Tibial nerve (tissue), 4 donors: ENCODE measurements at regions not wholly inside any gene's neighbourhood (a gene's known extent, or its start where the extent isn't known, plus 50 kb on each side); places are given as distances from the start of the nearest gene placed in this dataset.

Source experiments
- DNase-seq, 2 donors: peaks; one replicate each; pipeline ENCODE4 v3.0.0-alpha.2; 2019; ENCODE audit warnings: low spot score in 2 of 2
- H3K27ac ChIP-seq, 4 donors: fragments of 200-600 bp; sonication (generic) in 3 of 4; one replicate each; pipeline ENCODE4 v1.5.1; 2017 to 2019; ENCODE audit warnings: mild to moderate bottlenecking in 1 of 4
- H3K27me3 ChIP-seq, 2 donors: fragments of 200-600 bp; sonication (generic) in 1 of 2; one replicate each; pipeline versions ENCODE4 v1.5.1 to v1.6.0; 2017 to 2019
- H3K36me3 ChIP-seq, 3 donors: fragments of 200-600 bp; sonication (generic); one replicate each; pipeline ENCODE4 v1.5.1; 2018 to 2019
- H3K4me1 ChIP-seq, 4 donors: fragments of 200-600 bp; sonication (generic) in 3 of 4; one replicate each; pipeline ENCODE4 v1.5.1; 2017 to 2019
- H3K4me3 ChIP-seq, 4 donors: fragments of 200-600 bp; sonication (generic) in 3 of 4; one replicate each; pipeline ENCODE4 v1.5.1; 2017 to 2019; ENCODE audit warnings: mild to moderate bottlenecking in 1 of 4, moderate library complexity in 1 of 4
- H3K9me3 ChIP-seq, 4 donors: fragments of 200-600 bp; sonication (generic) in 3 of 4; one replicate each; pipeline ENCODE4 v1.5.1; 2017 to 2019
- CTCF ChIP-seq, 5 experiments: fragments of 200-600 bp in 3 of 5; fragments of 450-650 bp in 2 of 5; sonication (generic) in 3 of 5; IDR thresholded peaks; one replicate each; pipeline ENCODE4 v1.5.1; 2016 to 2019; ENCODE audit warnings: antibody characterized with exemption in 5 of 5, mild to moderate bottlenecking in 3 of 5, moderate library complexity in 2 of 5
- EP300 ChIP-seq, 2 donors: sonication (generic); formaldehyde crosslinking; IDR thresholded peaks; one replicate each; pipeline ENCODE4 v1.6.1; 2017; ENCODE audit warnings: antibody characterized with exemption in 2 of 2, mild to moderate bottlenecking in 1 of 2
- POLR2A ChIP-seq, 2 donors: fragments of 450-650 bp; IDR thresholded peaks; one replicate each; pipeline ENCODE4 v1.6.1; 2017; ENCODE audit warnings: antibody characterized with exemption in 2 of 2, mild to moderate bottlenecking in 2 of 2, moderate library complexity in 2 of 2
- WGBS, 2 donors: methylation state at CpG; one replicate each; pipeline ENCODE4 v1.1.5; 2018; 5-methylcytosine and 5-hydroxymethylcytosine counted together

- Histone ChIP-seq H3K27ac (no peak overlapping the region), H3K9me3 (no peaks in the 10 kb centered on the region), H3K27me3 (no peaks in the 10 kb centered on the region), H3K4me1 (peaks cover 0 to 11% (median 0%) of the 10 kb centered on the region in 4 donors), H3K4me3 (no peak overlapping the region), H3K36me3 (no peaks in the 10 kb centered on the region)
- 94% methylated on average over 3 of the region's 3 CpGs for WGBS, 2 donors
- DNase-seq, result no peak
- TF ChIP-seq CTCF (IDR thresholded peaks at IDR 0.05), result no peak
- TF ChIP-seq POLR2A (IDR thresholded peaks at IDR 0.05), result no peak
- no peak for TF ChIP-seq EP300 (IDR thresholded peaks at IDR 0.05)
Observed at GRCh38 chr1:40921981-40922677, 57.4 kb upstream of the CTPS1 start.

- peaks cover 0 to 11% (median 0%) of the 10 kb centered on the region in 4 donors for H3K4me1 ChIP-seq
- H3K27me3 ChIP-seq, result no peaks in the 10 kb centered on the region
- no peak overlapping the region for H3K27ac ChIP-seq
- TF ChIP-seq EP300 (IDR thresholded peaks at IDR 0.05) (no peak), POLR2A (IDR thresholded peaks at IDR 0.05) (no peak)
- 79 to 83% methylated on average over 9 to 11 of the region's 11 CpGs for WGBS, 2 donors
- H3K4me3 ChIP-seq, result no peak overlapping the region
- H3K36me3 ChIP-seq, result no peaks in the 10 kb centered on the region
- H3K9me3 ChIP-seq, result no peaks in the 10 kb centered on the region
- DNase-seq, result no peak
Observed at GRCh38 chr1:40922969-40923368, 56.5 kb upstream of the CTPS1 start.

GRCh38 chr1:40923511-40924020 is 55.9 kb upstream of the CTPS1 start:
- Histone ChIP-seq H3K36me3 (no peaks in the 10 kb centered on the region), H3K27ac (no peak overlapping the region), H3K9me3 (no peaks in the 10 kb centered on the region), H3K4me3 (no peak overlapping the region), H3K4me1 (peaks cover 0 to 8% (median 0%) of the 10 kb centered on the region in 4 donors), H3K27me3 (no peaks in the 10 kb centered on the region)
- 89 to 90% methylated on average over 3 of the region's 3 CpGs for WGBS, 2 donors
- no peak for TF ChIP-seq POLR2A (IDR thresholded peaks at IDR 0.05)
- TF ChIP-seq EP300 (IDR thresholded peaks at IDR 0.05), result no peak
- TF ChIP-seq CTCF (IDR thresholded peaks at IDR 0.05), result no peak
- DNase-seq, result no peak

GRCh38 chr1:40924767-40925166 is 54.7 kb upstream of the CTPS1 start:
- no peaks in the 10 kb centered on the region for H3K9me3 ChIP-seq
- no peak overlapping the region for H3K27ac ChIP-seq
- no peak for TF ChIP-seq POLR2A (IDR thresholded peaks at IDR 0.05)
- no peak for TF ChIP-seq EP300 (IDR thresholded peaks at IDR 0.05)
- TF ChIP-seq CTCF (IDR thresholded peaks at IDR 0.05), result no peak
- no peaks in the 10 kb centered on the region for H3K36me3 ChIP-seq
- no peak overlapping the region for H3K4me3 ChIP-seq
- H3K4me1 ChIP-seq, result peaks cover 0 to under 1% (median 0%) of the 10 kb centered on the region in 4 donors
- H3K27me3 ChIP-seq, result no peaks in the 10 kb centered on the region
- 87 to 94% methylated on average over 5 of the region's 5 CpGs for WGBS, 2 donors
- DNase-seq, result no peak

GRCh38 chr1:40925834-40926410 is 53.6 kb upstream of the CTPS1 start:
- TF ChIP-seq CTCF (IDR thresholded peaks at IDR 0.05) (no peak), POLR2A (IDR thresholded peaks at IDR 0.05) (no peak), EP300 (IDR thresholded peaks at IDR 0.05) (no peak)
- no peaks in the 10 kb centered on the region for H3K4me1 ChIP-seq
- no peak for DNase-seq
- H3K4me3 ChIP-seq, result no peak overlapping the region
- H3K9me3 ChIP-seq, result no peaks in the 10 kb centered on the region
- H3K36me3 ChIP-seq, result no peaks in the 10 kb centered on the region
- H3K27me3 ChIP-seq, result no peaks in the 10 kb centered on the region
- 79 to 80% methylated on average over 5 of the region's 5 CpGs for WGBS, 2 donors
- H3K27ac ChIP-seq, result no peak overlapping the region
